GM21360 (cell line): ENCODE measurements at regions not wholly inside any gene's neighbourhood (a gene's known extent, or its start where the extent isn't known, plus 50 kb on each side); places are given as distances from the start of the nearest gene placed in this dataset.

Source experiments
- ATAC-seq: cut with Tn5 transposase; IDR thresholded peaks from one replicate; pipeline ENCODE4 v1.9.1; 2021; ENCODE audit warnings: mild to moderate bottlenecking, moderate library complexity; ENCODE audit not compliant: unreplicated experiment

GRCh38 chr2:196344397-196344796 is 173.0 kb upstream of the STK17B start:
- ATAC-seq, result no peak

DNA sequence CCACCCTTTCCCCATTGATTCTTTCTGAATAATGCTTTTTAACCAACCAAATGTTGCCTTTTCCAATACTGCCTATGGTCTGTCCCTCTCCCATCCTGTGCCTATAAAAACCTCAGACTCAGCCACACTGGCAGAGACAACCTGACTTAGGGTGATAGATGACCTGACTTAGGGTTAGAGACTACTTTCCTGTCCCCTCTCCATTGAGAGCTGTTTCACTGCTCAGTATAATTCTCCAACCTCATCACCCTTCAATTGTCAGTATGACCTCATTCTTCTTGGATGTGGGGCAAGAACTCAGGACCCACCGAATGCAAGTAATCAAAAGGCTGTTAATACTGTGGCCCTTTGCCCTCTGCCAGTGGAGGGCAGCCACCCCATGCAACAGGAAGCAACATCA is 182.3 kb upstream of the STK17B start:
- no peak for ATAC-seq

DNA sequence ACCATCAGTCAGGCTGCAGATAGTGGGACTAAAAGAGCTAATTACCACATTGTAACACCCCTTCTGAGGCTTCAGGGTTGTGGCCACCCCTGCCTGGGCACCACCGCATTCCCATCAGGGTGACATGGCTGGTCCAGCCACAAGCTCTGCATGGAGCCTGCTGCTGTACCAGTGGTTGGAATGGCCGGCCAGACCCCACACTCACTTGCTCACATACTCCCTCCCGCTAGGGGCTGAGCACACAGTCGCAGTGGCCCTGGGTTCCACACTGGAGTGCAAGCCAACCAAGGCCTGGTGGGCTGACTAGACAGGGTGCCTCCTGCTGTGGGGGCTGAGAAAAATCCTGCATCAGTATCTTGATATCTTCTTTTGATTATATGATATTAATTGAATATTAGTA is 182.8 kb upstream of the STK17B start:
- ATAC-seq, result no peak

- ATAC-seq, result no peak
Observed at GRCh38 chr2:196356332-196356731, 185.0 kb upstream of the STK17B start.

DNA sequence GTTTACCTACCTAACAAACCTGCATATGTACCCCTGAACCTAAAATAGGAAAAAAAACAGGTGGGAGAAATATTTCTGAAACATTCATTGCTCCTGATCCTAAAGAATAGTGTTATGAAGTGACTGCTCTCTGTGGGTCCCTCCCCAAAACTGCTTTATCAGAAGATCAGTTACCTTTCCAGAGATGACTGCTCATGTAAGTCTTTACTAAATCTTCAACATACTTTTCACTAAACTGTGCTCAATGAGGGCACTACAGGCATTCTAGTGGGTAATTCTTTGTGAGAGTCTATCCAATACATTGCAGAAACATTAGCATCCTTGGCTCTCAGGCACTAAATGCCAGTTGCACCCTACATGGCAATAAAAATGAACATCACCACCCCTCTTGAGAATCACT is 189.3 kb upstream of the STK17B start:
- no peak for ATAC-seq

- ATAC-seq, result no peak
Observed at GRCh38 chr2:196361606-196362326, 190.4 kb upstream of the STK17B start.

- ATAC-seq, result no peak
Observed at GRCh38 chr2:196362973-196363549, 191.7 kb upstream of the STK17B start.

DNA sequence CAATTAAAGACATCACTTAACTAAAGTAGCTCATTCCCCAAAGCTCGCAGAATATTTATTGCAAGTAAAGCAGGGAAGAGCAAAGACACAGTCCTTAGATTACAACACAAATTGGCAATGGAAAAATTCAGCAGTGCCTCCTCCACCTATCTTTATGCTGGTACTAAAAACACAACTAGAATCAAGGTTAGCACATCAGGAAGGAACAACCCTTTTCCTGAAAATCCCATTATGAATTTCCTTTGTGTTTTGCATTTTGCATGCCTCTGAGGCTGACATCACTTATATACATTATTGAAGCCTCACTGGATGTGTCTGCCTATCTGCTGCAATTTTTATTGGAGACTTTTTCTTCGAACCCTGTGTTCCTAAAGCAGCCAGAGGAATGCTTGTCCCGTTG is 193.8 kb upstream of the STK17B start:
- no peak for ATAC-seq

GRCh38 chr2:196365923-196366322 is 194.5 kb upstream of the STK17B start:
- ATAC-seq, result no peak

- no peak for ATAC-seq
Observed at GRCh38 chr2:196367633-196368032, 196.3 kb upstream of the STK17B start.

DNA sequence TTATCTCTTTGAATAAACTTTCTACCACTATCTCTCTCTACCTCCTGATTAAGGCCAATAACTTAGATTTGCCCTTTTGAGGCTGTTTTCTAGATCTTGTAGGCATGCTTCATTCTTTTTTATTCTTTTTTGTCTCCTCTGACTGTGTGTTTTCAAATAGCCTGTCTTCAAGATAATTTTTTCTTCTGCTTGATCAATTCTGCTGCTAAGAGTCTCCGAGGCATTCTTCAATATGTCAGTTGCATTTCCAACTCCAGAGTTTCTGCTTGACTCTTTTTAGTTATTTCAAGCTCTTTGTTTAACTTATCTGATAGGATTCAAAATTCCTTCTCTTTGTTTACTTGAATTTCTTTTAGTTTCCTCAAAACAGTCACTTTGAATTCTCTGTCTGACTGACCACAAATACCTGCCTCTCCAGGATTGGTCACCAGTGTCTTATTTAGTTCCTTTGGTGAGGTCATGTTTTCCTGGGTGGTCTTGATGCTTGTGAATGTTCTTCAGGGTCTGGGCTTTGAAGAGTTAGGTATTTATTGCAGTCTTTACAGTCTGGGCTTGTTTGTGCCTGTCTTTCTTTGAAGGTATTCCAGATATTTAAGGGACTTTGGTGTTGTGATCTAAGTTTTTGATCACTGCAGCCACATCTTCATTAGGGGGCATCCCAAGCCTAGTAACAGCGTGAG is 197.3 kb upstream of the STK17B start:
- no peak for ATAC-seq

- no peak for ATAC-seq
Observed at GRCh38 chr2:196369967-196370366, 198.6 kb upstream of the STK17B start.

GRCh38 chr2:196370381-196370780 is 199.0 kb upstream of the STK17B start:
- ATAC-seq, result no peak

- ATAC-seq, result no peak
Observed at GRCh38 chr2:196372276-196372809, 201.0 kb upstream of the STK17B start.

DNA sequence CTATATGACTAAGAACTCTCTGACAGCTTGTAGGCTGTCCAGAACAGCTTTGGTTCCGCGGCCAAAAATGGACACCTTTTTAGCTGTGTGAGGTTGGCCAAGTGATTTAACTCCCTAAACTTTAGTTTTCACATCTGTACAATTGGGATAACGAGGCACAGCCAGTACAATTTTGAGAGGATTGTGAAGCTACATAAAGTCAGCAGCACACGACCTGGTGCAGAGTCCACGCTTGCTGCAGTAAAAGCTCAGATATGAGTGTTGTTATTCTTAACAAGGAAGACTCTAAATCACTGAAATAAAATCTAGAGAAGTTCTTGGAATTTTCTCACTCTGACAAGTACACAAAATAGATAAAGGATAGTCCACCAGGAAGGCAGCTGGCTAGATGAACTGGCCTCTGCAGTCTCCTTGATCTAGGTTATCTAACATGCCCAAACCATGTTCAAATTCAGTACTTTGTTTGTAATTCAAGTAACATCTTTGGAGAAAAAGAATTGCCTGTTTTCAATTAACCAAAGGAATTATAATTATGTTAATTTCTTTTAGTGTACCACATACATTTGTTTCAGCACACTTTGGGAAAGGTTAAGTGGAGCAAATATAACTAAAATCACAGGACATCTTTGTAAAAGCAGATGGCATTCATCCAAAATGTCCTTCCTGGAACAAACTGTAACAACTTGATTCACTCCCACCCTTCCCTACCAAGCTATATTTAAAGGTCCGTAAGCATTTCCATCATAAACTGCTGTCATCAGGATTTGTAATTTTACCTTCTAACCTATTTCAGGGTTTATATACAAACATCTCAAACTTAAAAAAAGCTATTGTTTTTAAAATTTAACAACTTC is 201.7 kb upstream of the STK17B start:
- no peak for ATAC-seq

- ATAC-seq, result peak; percentile 51
Observed at GRCh38 chr2:196376984-196377877, 205.9 kb upstream of the STK17B start.

DNA sequence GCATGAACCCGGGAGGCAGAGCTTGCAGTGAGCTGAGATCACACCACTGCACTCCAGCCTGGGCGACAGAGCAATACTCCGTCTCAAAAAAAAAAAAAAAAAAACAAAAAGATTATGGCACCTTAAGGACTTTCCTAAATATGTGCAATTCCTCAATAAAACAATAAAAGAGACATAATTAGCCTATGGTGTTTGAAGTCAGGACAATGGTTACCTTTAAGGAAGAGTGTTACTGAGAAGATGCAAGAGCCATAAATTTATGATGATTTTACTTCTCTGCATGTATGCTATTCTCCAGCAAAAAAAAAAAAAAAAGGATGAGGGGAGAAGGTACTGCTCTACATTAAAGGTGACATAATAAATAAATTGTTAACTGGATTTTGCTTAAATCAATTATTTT is 208.2 kb upstream of the STK17B start:
- ATAC-seq, result no peak

DNA sequence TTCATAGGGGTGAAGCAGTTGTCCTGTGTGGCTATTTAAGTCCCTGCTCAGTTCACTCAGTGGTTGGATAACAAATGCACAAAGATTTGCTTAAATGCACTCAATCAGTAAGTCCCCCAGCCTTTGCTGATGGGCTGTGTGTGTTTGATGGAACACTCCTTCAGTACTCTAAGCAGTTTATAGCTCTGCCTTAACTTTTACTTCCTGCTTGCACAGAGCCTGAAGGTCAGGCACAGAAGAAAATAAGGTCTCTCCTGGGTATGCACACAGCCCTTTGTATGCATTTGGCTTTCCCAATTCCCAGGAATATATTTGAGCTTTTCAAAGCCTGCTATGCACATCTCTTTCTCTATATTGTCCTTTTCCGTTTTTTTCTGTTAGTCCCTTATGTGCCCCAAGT is 208.7 kb upstream of the STK17B start:
- peak; percentile 43 for ATAC-seq

- ATAC-seq, result no peak
Observed at GRCh38 chr2:196380575-196380974, 209.2 kb upstream of the STK17B start.

DNA sequence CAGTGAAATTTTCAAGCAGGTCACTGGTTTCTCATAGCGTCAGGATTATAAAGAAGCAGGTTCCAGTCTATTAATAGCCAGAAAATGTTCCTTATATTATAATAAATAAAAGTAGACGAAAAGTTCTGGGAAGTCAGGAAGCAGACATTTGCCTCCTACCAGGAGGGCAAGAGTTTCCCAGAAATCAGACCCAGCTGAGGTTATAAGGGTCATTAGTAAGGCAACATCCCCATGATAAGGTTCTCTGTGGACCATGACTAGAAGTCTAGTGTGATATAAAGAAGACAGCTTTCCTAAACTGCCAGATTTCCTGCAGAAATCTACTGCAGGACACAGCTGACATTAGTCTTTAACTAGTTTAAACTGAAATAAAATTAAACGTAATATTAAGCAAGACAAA is 210.1 kb upstream of the STK17B start:
- ATAC-seq, result no peak
